GM12891 (cell line): ENCODE measurements at regions not wholly inside any gene's neighbourhood (a gene's known extent, or its start where the extent isn't known, plus 50 kb on each side); places are given as distances from the start of the nearest gene placed in this dataset.

Experiments
- PAX5 ChIP-seq: IDR thresholded peaks from 2 replicates; pipeline ENCODE4 v1.6.1; 2011; ENCODE audit warnings: low read length, moderate library complexity, mild to moderate bottlenecking; ENCODE audit not compliant: insufficient read depth, severe bottlenecking
- POLR2A ChIP-seq: IDR thresholded peaks from 2 replicates; pipeline ENCODE4 v1.6.1; 2011; ENCODE audit warnings: low read depth, low read length, control low read depth
- POLR2AphosphoS5 ChIP-seq: IDR thresholded peaks from 2 replicates; pipeline ENCODE4 v1.6.1; 2011; ENCODE audit warnings: low read depth, low read length, control low read depth
- POU2F2 ChIP-seq: IDR thresholded peaks from 2 replicates; pipeline ENCODE4 v1.6.1; 2011; ENCODE audit warnings: low read depth, mild to moderate bottlenecking, control low read depth, low read length, moderate library complexity
- SPI1 ChIP-seq: IDR thresholded peaks from 2 replicates; pipeline ENCODE4 v1.6.1; 2011; ENCODE audit warnings: low read depth, low read length, control low read depth
- TAF1 ChIP-seq: IDR thresholded peaks from 2 replicates; pipeline ENCODE4 v1.6.1; 2011; ENCODE audit warnings: low read depth, low read length, control low read depth

GRCh38 chr10:43930777-43931176 is 282.1 kb upstream of the ZNF32 start:
- TF ChIP-seq POLR2AphosphoS5 (no peak), POLR2A (no peak), TAF1 (no peak), SPI1 (no peak), POU2F2 (no peak), PAX5 (no peak)
